H1 (cell line): ENCODE measurements at regions not wholly inside any gene's neighbourhood (a gene's known extent, or its start where the extent isn't known, plus 50 kb on each side); places are given as distances from the start of the nearest gene placed in this dataset.

Experiments used
- BCL11A ChIP-seq, 2 experiments: IDR thresholded peaks; one replicate each; pipeline ENCODE4 v1.6.1; 2011; ENCODE audit warnings: low read depth in 2 of 2, low read length in 2 of 2, mild to moderate bottlenecking in 2 of 2
- CHD2 ChIP-seq: IDR thresholded peaks from 2 replicates; pipeline ENCODE4 v1.6.1; 2012; ENCODE audit warnings: low read length, improper control_type of control experiment
- CTBP2 ChIP-seq: IDR thresholded peaks from 2 replicates; pipeline ENCODE4 v1.7.0; 2011; ENCODE audit warnings: borderline replicate concordance, mild to moderate bottlenecking, moderate library complexity, mixed read lengths, low read length; ENCODE audit not compliant: insufficient read depth, insufficient read length
- NANOG ChIP-seq: IDR thresholded peaks from 2 replicates; pipeline ENCODE4 v1.6.1; 2011; ENCODE audit warnings: low read length, low read depth, mild to moderate bottlenecking, inconsistent platforms; ENCODE audit not compliant: insufficient read depth, poor library complexity, severe bottlenecking
- SP4 ChIP-seq: IDR thresholded peaks from 2 replicates; pipeline ENCODE4 v1.6.1; 2012; ENCODE audit warnings: low read length, inconsistent platforms

DNA sequence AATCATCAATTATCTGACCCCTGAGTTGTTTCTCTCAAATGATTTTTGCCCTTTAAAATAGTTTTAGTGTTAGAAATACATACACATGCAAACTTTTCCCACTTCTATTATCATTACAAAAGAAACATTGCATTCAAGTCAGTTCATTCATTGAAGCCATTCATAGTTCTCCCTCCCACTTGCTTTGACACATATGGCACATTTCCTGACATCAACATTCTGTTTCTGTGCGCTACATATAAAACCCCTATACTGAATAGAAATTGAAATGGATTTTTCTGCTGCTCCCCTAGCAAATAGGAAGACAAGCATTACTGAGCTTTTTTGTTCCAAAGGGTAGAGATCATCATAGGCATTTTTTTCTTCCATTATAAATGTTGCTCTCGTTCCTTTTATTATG, 497.9 kb upstream of the PCDH10 start (continued):
- TF ChIP-seq CTBP2 (no peak), NANOG (no peak), CHD2 (no peak), BCL11A (IDR thresholded peaks at IDR 0.05; ENCODE audit: low read depth in 2 of 2, low read length in 2 of 2) (no peak), SP4 (no peak)
